SK-N-MC (cell line): ENCODE measurements at regions not wholly inside any gene's neighbourhood (a gene's known extent, or its start where the extent isn't known, plus 50 kb on each side); places are given as distances from the start of the nearest gene placed in this dataset.

Source experiments
- EZH2 ChIP-seq: fragments of 200-600 bp; sonication (generic); IDR thresholded peaks from one replicate; pipeline ENCODE4 v1.6.1; 2017; ENCODE audit warnings: antibody characterized with exemption
- POLR2AphosphoS5 ChIP-seq: IDR thresholded peaks from 2 replicates; pipeline ENCODE4 v1.6.1; 2012; ENCODE audit warnings: mild to moderate bottlenecking, low read depth, low read length, borderline replicate concordance

GRCh38 chr11:100557830-100558611, 129.1 kb upstream of the ARHGAP42 start:
- TF ChIP-seq POLR2AphosphoS5 (no peak), EZH2 (no peak)
